GM21528 (cell line): ENCODE measurements at regions not wholly inside any gene's neighbourhood (a gene's known extent, or its start where the extent isn't known, plus 50 kb on each side); places are given as distances from the start of the nearest gene placed in this dataset.

Experiments
- ATAC-seq: cut with Tn5 transposase; IDR thresholded peaks from one replicate; pipeline ENCODE4 v1.9.1; 2021; ENCODE audit warnings: mild to moderate bottlenecking, moderate library complexity; ENCODE audit not compliant: unreplicated experiment, low FRiP score

GRCh38 chr17:73997059-73997458, 206.4 kb upstream of the RPL38 start:
- ATAC-seq, result no peak

- ATAC-seq, result no peak
Observed at GRCh38 chr17:73998249-73998648, 205.2 kb upstream of the RPL38 start.

GRCh38 chr17:73998653-73999645, 204.5 kb upstream of the RPL38 start:
- peak; percentile 66 for ATAC-seq

GRCh38 chr17:74001145-74001544, 202.3 kb upstream of the RPL38 start:
- ATAC-seq, result no peak

- ATAC-seq, result no peak
Observed at GRCh38 chr17:74002241-74002640, 201.2 kb upstream of the RPL38 start.

GRCh38 chr17:74004056-74004455, 199.4 kb upstream of the RPL38 start:
- no peak for ATAC-seq

GRCh38 chr17:74005790-74006189, 197.7 kb upstream of the RPL38 start:
- ATAC-seq, result no peak

- ATAC-seq, result no peak
Observed at GRCh38 chr17:74006371-74006770, 197.1 kb upstream of the RPL38 start.

- no peak for ATAC-seq
Observed at GRCh38 chr17:74008196-74008595, 195.3 kb upstream of the RPL38 start.

GRCh38 chr17:74009056-74009625, 194.3 kb upstream of the RPL38 start:
- no peak for ATAC-seq

- no peak for ATAC-seq
Observed at GRCh38 chr17:74010903-74011302, 192.6 kb upstream of the RPL38 start.

- no peak for ATAC-seq
Observed at GRCh38 chr17:74011966-74012365, 191.5 kb upstream of the RPL38 start.

- ATAC-seq, result no peak
Observed at GRCh38 chr17:74012465-74012864, 191.0 kb upstream of the RPL38 start.

- no peak for ATAC-seq
Observed at GRCh38 chr17:74015316-74015715, 188.2 kb upstream of the RPL38 start.

GRCh38 chr17:74015990-74016389, 187.5 kb upstream of the RPL38 start:
- no peak for ATAC-seq

GRCh38 chr17:74016461-74016860, 187.0 kb upstream of the RPL38 start:
- ATAC-seq, result no peak

- ATAC-seq, result no peak
Observed at GRCh38 chr17:74017466-74017865, 186.0 kb upstream of the RPL38 start.

GRCh38 chr17:74018115-74018514, 185.4 kb upstream of the RPL38 start:
- no peak for ATAC-seq

- ATAC-seq, result no peak
Observed at GRCh38 chr17:74019271-74019670, 184.2 kb upstream of the RPL38 start.

GRCh38 chr17:74019860-74020259, 183.6 kb upstream of the RPL38 start:
- no peak for ATAC-seq

- ATAC-seq, result no peak
Observed at GRCh38 chr17:74020522-74020921, 183.0 kb upstream of the RPL38 start.
